ENCODE measurements at regions not wholly inside any gene's neighbourhood (a gene's known extent, or its start where the extent isn't known, plus 50 kb on each side); places are given as distances from the start of the nearest gene placed in this dataset.
A peak's percentile ranks its signal among the peaks of the same experiment; 100 is the strongest.

DNA sequence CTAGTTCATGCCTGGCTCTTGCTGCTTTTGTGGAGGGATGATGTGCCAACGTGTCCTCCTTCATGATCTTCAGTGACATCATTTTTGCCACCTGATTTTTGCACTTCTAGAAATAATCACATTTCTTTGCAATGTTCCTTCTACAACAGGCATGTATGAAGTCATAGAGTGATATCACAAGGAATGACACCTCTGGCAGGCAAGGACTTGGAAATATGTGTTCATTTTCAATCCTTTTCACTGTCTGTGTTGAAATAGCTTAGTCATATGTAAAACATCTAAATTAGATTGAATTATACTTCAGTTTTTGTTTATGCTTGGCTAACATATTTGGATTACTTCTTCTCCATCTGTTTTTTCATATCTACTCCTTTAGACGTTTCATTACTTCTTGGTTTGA lies 221.2 kb upstream of the STK26 start:
- Histone ChIP-seq H3K9me3 (no peaks in the 10 kb centered on the region), H3K36me3 (no peaks in the 10 kb centered on the region), H3K27ac (no peak overlapping the region), H3K4me3 (no peak overlapping the region), H3K4me1 (no peaks in the 10 kb centered on the region), H3K27me3 (no peaks in the 10 kb centered on the region)
- intact Hi-C loops (cut with DNase I) = no loop called here
- no peak for DNase-seq (ENCODE audit: low spot score in 2 of 2)
- TF ChIP-seq CTCF (IDR thresholded peaks at IDR 0.05) = no peak

- intact Hi-C loops (cut with DNase I) = no loop called here
- DNase-seq (ENCODE audit: low spot score in 2 of 2) = peak; percentile 39 to 91
Observed at GRCh38 chrX:131802836-131803626, 220.1 kb upstream of the STK26 start.

DNA sequence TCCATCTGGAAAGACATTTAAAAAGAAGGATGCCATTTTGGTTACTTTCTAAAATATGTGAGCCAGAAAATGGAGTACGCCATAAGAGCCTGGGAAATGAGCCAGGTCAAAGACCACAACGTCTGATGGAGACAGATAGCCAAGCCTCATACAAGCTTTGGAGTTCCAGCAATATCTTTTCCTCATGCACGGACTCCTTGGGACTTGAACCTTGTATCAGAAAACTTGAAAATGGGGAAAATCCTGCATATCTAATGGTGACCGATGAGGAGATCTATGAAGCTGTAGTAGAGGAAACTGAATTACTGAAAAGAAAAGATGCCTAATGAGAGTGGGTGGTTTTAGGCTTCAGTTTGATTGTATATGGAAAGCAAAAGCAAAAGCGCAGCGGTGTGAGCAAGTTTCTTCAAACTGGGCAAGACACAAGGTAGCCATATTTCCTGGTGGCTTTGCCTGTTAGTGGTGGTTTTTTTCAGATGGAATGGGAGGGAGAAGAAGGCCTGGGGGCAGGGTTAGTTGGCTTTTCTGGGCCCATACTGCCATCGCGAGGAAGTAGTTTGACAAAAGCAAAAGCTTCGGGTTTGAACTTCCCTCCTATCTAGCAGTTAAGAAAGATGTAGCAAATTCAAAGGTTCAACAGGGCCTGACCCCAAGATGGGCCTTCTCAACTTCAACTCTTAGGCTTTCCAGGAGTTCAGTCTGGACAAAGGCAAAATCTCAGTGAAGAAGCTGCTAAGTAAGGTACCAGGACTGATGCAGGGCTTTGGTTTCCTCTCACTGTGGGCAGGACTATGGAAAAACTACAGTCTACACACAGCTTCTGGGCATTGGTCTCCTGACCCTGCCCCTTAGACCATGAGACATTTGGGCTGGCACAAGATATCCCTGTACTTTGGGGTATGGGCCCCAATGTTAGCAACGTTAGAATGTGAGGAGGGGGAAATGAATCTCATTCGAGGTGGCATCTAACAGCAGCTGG lies 210.0 kb upstream of the STK26 start:
- Histone ChIP-seq H3K27ac (peak overlapping the region; percentile 72 to 73), H3K9me3 (no peaks in the 10 kb centered on the region), H3K4me1 (no peaks in the 10 kb centered on the region), H3K27me3 (no peaks in the 10 kb centered on the region), H3K36me3 (no peaks in the 10 kb centered on the region), H3K4me3 (peak overlapping the region; percentile 42 to 68)
- peak; percentile 39 to 88 for DNase-seq (ENCODE audit: low spot score in 2 of 2)
- peak; percentile 16 to 73 (median 56) for TF ChIP-seq CTCF (IDR thresholded peaks at IDR 0.05)
- intact Hi-C loops (cut with DNase I) = loop anchor here (10.0 kb wide), 1 partner anchor 108 kb away; no protein-coding TSS in a partner anchor

More at GRCh38 chrX:131802836-131803626, 220.1 kb upstream of the STK26 start:
- H3K4me3 ChIP-seq = peak overlapping the region; percentile 19 to 29
- no peaks in the 10 kb centered on the region for H3K9me3 ChIP-seq
- H3K36me3 ChIP-seq = no peaks in the 10 kb centered on the region
- peak; percentile 53 to 62 (median 55) for TF ChIP-seq CTCF (IDR thresholded peaks at IDR 0.05)
- H3K27me3 ChIP-seq = no peaks in the 10 kb centered on the region
- H3K4me1 ChIP-seq = no peaks in the 10 kb centered on the region
- H3K27ac ChIP-seq = peak overlapping the region in 1 of 2 donors; percentile 18

DNA sequence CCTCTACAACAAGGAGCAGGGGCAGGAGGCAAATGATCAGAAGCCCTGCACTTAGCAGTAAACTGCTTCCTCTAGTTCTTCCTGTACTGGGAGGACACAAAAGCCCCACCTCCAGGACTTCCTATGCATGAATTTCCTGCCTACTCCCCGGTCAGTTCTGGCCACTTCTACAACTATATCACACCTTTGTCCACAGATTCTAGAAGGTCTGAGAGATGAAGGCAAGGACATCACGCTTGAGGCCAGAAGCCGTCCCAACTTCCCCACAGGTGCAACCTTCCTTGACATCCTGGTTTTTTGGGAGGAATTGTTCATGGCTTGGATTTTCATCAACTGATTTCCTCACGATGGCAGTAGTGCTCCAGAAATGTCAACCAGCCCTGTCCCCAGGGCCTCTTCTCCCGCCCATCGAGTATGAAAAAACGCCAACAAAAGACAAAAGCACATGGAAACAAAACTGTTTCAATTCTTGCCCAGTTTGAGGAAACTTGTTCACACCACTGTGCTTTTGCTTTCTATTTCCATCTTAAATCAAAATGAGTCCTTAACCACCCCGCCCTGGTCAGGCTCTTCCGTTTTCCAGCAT lies 206.5 kb upstream of the STK26 start:
- peak overlapping the region in 1 of 2 donors; percentile 68 for H3K27ac ChIP-seq
- peak; percentile 41 to 71 (median 49) for TF ChIP-seq CTCF (IDR thresholded peaks at IDR 0.05)
- no peaks in the 10 kb centered on the region for H3K27me3 ChIP-seq
- no peaks in the 10 kb centered on the region for H3K9me3 ChIP-seq
- no peaks in the 10 kb centered on the region for H3K36me3 ChIP-seq
- intact Hi-C loops (cut with DNase I) = loop anchor here (5.0 to 10.0 kb wide), 2 partner anchors 54 to 112 kb away; no protein-coding TSS in a partner anchor
- peak overlapping the region; percentile 34 to 57 for H3K4me3 ChIP-seq
- peak; percentile 43 to 91 for DNase-seq (ENCODE audit: low spot score in 2 of 2)
- no peaks in the 10 kb centered on the region for H3K4me1 ChIP-seq

DNA sequence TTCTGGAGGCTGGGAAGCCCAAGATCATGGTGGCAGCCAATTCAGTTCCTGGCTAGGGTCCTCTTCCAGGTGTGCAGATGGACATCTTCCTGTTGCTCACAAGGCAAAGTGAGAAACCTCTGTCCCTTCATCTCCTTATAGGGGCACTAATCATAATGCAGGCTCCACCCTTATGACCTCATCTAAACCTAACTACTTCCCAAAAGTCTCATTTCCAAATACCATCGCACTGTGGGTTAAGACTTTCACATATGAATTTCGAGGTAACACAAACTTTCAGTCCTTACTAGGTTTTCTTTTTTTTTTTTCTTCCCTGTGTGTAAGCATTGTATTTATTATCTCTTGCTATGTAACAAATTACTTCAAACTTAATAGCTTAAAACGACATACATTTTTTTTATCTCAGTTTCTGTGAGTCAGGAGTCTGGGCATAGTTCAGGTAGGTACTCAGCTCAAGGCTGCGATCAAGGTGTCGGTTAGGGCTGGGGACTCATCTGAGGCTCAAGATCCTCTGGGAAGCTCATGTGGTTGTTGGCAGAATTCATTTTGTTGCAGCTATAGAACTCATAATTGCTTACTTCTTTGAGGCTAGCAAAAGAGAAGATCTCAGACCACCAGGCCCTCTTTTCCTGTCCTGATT lies 204.7 kb upstream of the STK26 start:
- H3K36me3 ChIP-seq = no peaks in the 10 kb centered on the region

More for the DNA sequence above, 204.7 kb upstream of the STK26 start:
- no peak for DNase-seq (ENCODE audit: low spot score in 2 of 2)
- no peaks in the 10 kb centered on the region for H3K27me3 ChIP-seq
- H3K9me3 ChIP-seq = no peaks in the 10 kb centered on the region
- H3K27ac ChIP-seq = no peak overlapping the region
- intact Hi-C loops (cut with DNase I) = loop anchor here (5.0 to 10.0 kb wide), 2 partner anchors 56 to 114 kb away; no protein-coding TSS in a partner anchor
- TF ChIP-seq CTCF (IDR thresholded peaks at IDR 0.05) = no peak
- no peaks in the 10 kb centered on the region for H3K4me1 ChIP-seq
- no peak overlapping the region for H3K4me3 ChIP-seq

Data from ascending aorta (tissue), 2 donors.